Fibroblast of lung (primary cell): ENCODE measurements at regions not wholly inside any gene's neighbourhood (a gene's known extent, or its start where the extent isn't known, plus 50 kb on each side); places are given as distances from the start of the nearest gene placed in this dataset.

Source experiments
- DNase-seq, 2 donors: peaks; one replicate each; pipeline versions ENCODE4 v3.0.0 to v3.0.0-alpha.2; 2010; ENCODE audit warnings: low read depth in 2 of 2
- H2AFZ ChIP-seq: 2 replicates; pipeline ENCODE4 v1.5.1; 2012; ENCODE audit warnings: low read length, control low read depth, inconsistent platforms
- H3K27ac ChIP-seq: 2 replicates; pipeline ENCODE4 v1.5.1; 2011; ENCODE audit warnings: low read length, control low read depth; ENCODE audit not compliant: insufficient read depth
- H3K27me3 ChIP-seq: 2 replicates; pipeline ENCODE4 v1.5.1; 2011; ENCODE audit warnings: mild to moderate bottlenecking, low read length; ENCODE audit not compliant: control insufficient read depth, insufficient read depth
- H3K36me3 ChIP-seq: 2 replicates; pipeline ENCODE4 v1.5.1; 2011; ENCODE audit warnings: low read length; ENCODE audit not compliant: control insufficient read depth, insufficient read depth
- H3K4me1 ChIP-seq: 2 replicates; pipeline ENCODE4 v1.5.1; 2011; ENCODE audit warnings: low read length; ENCODE audit not compliant: control insufficient read depth, insufficient read depth; ENCODE audit errors: extremely low read depth
- H3K4me2 ChIP-seq: 2 replicates; pipeline ENCODE4 v1.5.1; 2011; ENCODE audit warnings: low read length, control low read depth; ENCODE audit not compliant: insufficient read depth; ENCODE audit errors: extremely low read depth
- H3K4me3 ChIP-seq, 4 experiments: fragments of 200-600 bp in 1 of 4; sonication (generic) in 1 of 4; replicated peaks in 1 of 4; 2 replicates each; pipeline ENCODE4 v1.5.1; 2011 to 2016; ENCODE audit warnings: low read length in 4 of 4, low read depth in 3 of 4, mild to moderate bottlenecking in 3 of 4, control low read depth in 2 of 4, inconsistent platforms in 1 of 4, mixed read lengths in 1 of 4; ENCODE audit not compliant: insufficient read depth in 1 of 4; ENCODE audit errors: control extremely low read depth in 1 of 4
- H3K79me2 ChIP-seq: 2 replicates; pipeline ENCODE4 v1.5.1; 2012; ENCODE audit warnings: mild to moderate bottlenecking, low read length, inconsistent platforms; ENCODE audit not compliant: control insufficient read depth, insufficient read depth
- H3K9ac ChIP-seq: 2 replicates; pipeline ENCODE4 v1.5.1; 2011; ENCODE audit warnings: mild to moderate bottlenecking, low read length, control low read depth; ENCODE audit not compliant: insufficient read depth
- H3K9me3 ChIP-seq: 2 replicates; pipeline ENCODE4 v1.5.1; 2012; ENCODE audit warnings: low read depth, low read length; ENCODE audit not compliant: control insufficient read depth, insufficient read depth
- H4K20me1 ChIP-seq: 2 replicates; pipeline ENCODE4 v1.5.1; 2011; ENCODE audit warnings: low read length; ENCODE audit not compliant: control insufficient read depth, insufficient read depth; ENCODE audit errors: extremely low read depth
- CTCF ChIP-seq, 2 donors: IDR thresholded peaks in 1 of 2; conservative IDR thresholded peaks in 1 of 2; 1 replicate in 1 of 2; 2 replicates in 1 of 2; pipeline ENCODE4 v1.5.1; 2011 to 2012; ENCODE audit warnings: low read length in 2 of 2, control low read depth in 1 of 2, inconsistent platforms in 1 of 2, low read depth in 1 of 2, mild to moderate bottlenecking in 1 of 2
- EZH2 ChIP-seq: IDR thresholded peaks from 2 replicates; pipeline ENCODE4 v1.5.1; 2012; ENCODE audit warnings: low read length, control low read depth, mild to moderate bottlenecking; ENCODE audit errors: missing control alignments

- H4K20me1 ChIP-seq, result no peaks in the 10 kb centered on the region
- DNase-seq, result no peak
- H3K9ac ChIP-seq, result no peak overlapping the region
- H3K9me3 ChIP-seq, result no peaks in the 10 kb centered on the region
- H3K4me3 ChIP-seq, result no peak overlapping the region
- H3K27me3 ChIP-seq, result no peaks in the 10 kb centered on the region
- no peak overlapping the region for H3K27ac ChIP-seq
- H2AFZ ChIP-seq, result no peak overlapping the region
- TF ChIP-seq CTCF (conservative IDR thresholded peaks at IDR 0.05 in 1 of 2, IDR thresholded peaks at IDR 0.05 in 1 of 2; ENCODE audit: low read depth in 1 of 2, low read length in 2 of 2) (no peak), EZH2 (no peak)
- no peak overlapping the region for H3K4me2 ChIP-seq
- no peaks in the 10 kb centered on the region for H3K4me1 ChIP-seq
- H3K79me2 ChIP-seq, result no peaks in the 10 kb centered on the region
- H3K36me3 ChIP-seq, result no peaks in the 10 kb centered on the region
Observed at GRCh38 chr7:118026791-118027190, 153.6 kb upstream of the CTTNBP2 start.

- Histone ChIP-seq H3K27me3 (no peaks in the 10 kb centered on the region), H3K4me3 (no peak overlapping the region), H3K4me1 (no peaks in the 10 kb centered on the region), H3K4me2 (no peak overlapping the region), H3K27ac (no peak overlapping the region), H3K9ac (no peak overlapping the region), H2AFZ (no peak overlapping the region), H3K9me3 (no peaks in the 10 kb centered on the region), H3K79me2 (no peaks in the 10 kb centered on the region), H4K20me1 (no peaks in the 10 kb centered on the region), H3K36me3 (no peaks in the 10 kb centered on the region)
- no peak for TF ChIP-seq EZH2
- TF ChIP-seq CTCF (conservative IDR thresholded peaks at IDR 0.05 in 1 of 2, IDR thresholded peaks at IDR 0.05 in 1 of 2; ENCODE audit: low read depth in 1 of 2, low read length in 2 of 2), result no peak
- DNase-seq, result no peak
Observed at GRCh38 chr7:118028226-118028625, 155.0 kb upstream of the CTTNBP2 start.

- Histone ChIP-seq H3K27ac (no peak overlapping the region), H4K20me1 (no peaks in the 10 kb centered on the region), H3K4me3 (no peak overlapping the region), H3K27me3 (no peaks in the 10 kb centered on the region), H3K36me3 (no peaks in the 10 kb centered on the region), H3K4me2 (no peak overlapping the region), H3K79me2 (no peaks in the 10 kb centered on the region), H3K9ac (no peak overlapping the region), H3K9me3 (no peaks in the 10 kb centered on the region), H3K4me1 (no peaks in the 10 kb centered on the region), H2AFZ (no peak overlapping the region)
- no peak for DNase-seq
- TF ChIP-seq CTCF (conservative IDR thresholded peaks at IDR 0.05 in 1 of 2, IDR thresholded peaks at IDR 0.05 in 1 of 2; ENCODE audit: low read depth in 1 of 2, low read length in 2 of 2) (no peak), EZH2 (no peak)
Observed at GRCh38 chr7:118029826-118030422, 154.0 kb upstream of the LSM8 start.
